Gastrocnemius medialis (tissue), 4 donors: ENCODE measurements at regions not wholly inside any gene's neighbourhood (a gene's known extent, or its start where the extent isn't known, plus 50 kb on each side); places are given as distances from the start of the nearest gene placed in this dataset.

Source experiments
- ATAC-seq, 2 donors: fragments of 150-250 bp; one replicate each; pipeline ENCODE4 v1.9.1; 2016
- DNase-seq, 2 donors: peaks; one replicate each; pipeline ENCODE4 v3.0.0-alpha.2; 2019
- H3K27ac ChIP-seq, 4 donors: fragments of 200-600 bp; sonication (generic); 1 replicate in 1 of 4; 2 replicates in 3 of 4; pipeline ENCODE4 v1.5.1; 2016 to 2018; ENCODE audit warnings: mild to moderate bottlenecking in 2 of 4, moderate library complexity in 1 of 4
- H3K27me3 ChIP-seq, 3 donors: fragments of 200-600 bp; sonication (generic) in 2 of 3; 1 replicate in 1 of 3; 2 replicates in 2 of 3; pipeline versions ENCODE4 v1.5.1 to v1.6.0; 2016 to 2019; ENCODE audit warnings: mild to moderate bottlenecking in 1 of 3, moderate library complexity in 1 of 3
- H3K36me3 ChIP-seq, 2 donors: fragments of 200-600 bp; sonication (generic) in 1 of 2; one replicate each; pipeline ENCODE4 v1.5.1; 2017 to 2018
- H3K4me1 ChIP-seq, 2 donors: fragments of 200-600 bp; sonication (generic) in 1 of 2; one replicate each; pipeline ENCODE4 v1.5.1; 2016 to 2017; ENCODE audit warnings: mild to moderate bottlenecking in 2 of 2
- H3K4me3 ChIP-seq, 4 donors: fragments of 200-600 bp; sonication (generic) in 3 of 4; 1 replicate in 1 of 4; 2 replicates in 3 of 4; pipeline ENCODE4 v1.5.1; 2016 to 2019; ENCODE audit warnings: mild to moderate bottlenecking in 2 of 4
- H3K9me3 ChIP-seq, 3 donors: fragments of 200-600 bp; sonication (generic) in 2 of 3; 1 replicate in 1 of 3; 2 replicates in 2 of 3; pipeline ENCODE4 v1.5.1; 2016 to 2019
- CTCF ChIP-seq, 5 experiments: fragments of 450-650 bp in 3 of 5; fragments of 200-600 bp in 2 of 5; sonication (generic) in 2 of 5; IDR thresholded peaks in 4 of 5; conservative IDR thresholded peaks in 1 of 5; 1 replicate in 4 of 5; 2 replicates in 1 of 5; pipeline ENCODE4 v1.5.1; 2016 to 2019; ENCODE audit warnings: antibody characterized with exemption in 5 of 5, mild to moderate bottlenecking in 3 of 5, moderate library complexity in 3 of 5
- POLR2A ChIP-seq, 2 donors: fragments of 450-650 bp; IDR thresholded peaks; one replicate each; pipeline ENCODE4 v1.6.1; 2017; ENCODE audit warnings: antibody characterized with exemption in 2 of 2, mild to moderate bottlenecking in 2 of 2, moderate library complexity in 2 of 2
- in situ Hi-C, 4 donors: fragments of 200-750 bp; cut with MboI; loops; one replicate each; pipeline versions ENCODE4 v1.15.0 to v1.8.0; 2017; ENCODE audit warnings: low sequenced_read_pairs in 4 of 4
- intact Hi-C: fragments of 100-400 bp; cut with DNase I; formaldehyde crosslinking; loops from one replicate; pipeline ENCODE4 v1.15.1; 2023; ENCODE audit warnings: low total_unique reads

GRCh38 chr2:17156086-17156485 is 362.2 kb downstream of the RAD51AP2 start:
- ATAC-seq, result no peak
- intact Hi-C loops (no loop called here), in situ Hi-C loops (no loop called here)
- no peaks in the 10 kb centered on the region for H3K9me3 ChIP-seq
- no peak for DNase-seq
- H3K4me3 ChIP-seq, result no peak overlapping the region
- no peak overlapping the region for H3K27ac ChIP-seq
- H3K36me3 ChIP-seq, result no peaks in the 10 kb centered on the region
- no peaks in the 10 kb centered on the region for H3K4me1 ChIP-seq
- no peak for TF ChIP-seq CTCF (IDR thresholded peaks at IDR 0.05 in 4 of 5, conservative IDR thresholded peaks at IDR 0.05 in 1 of 5)
- TF ChIP-seq POLR2A (IDR thresholded peaks at IDR 0.05), result no peak
- H3K27me3 ChIP-seq, result no peaks in the 10 kb centered on the region

- intact Hi-C loops (no loop called here), in situ Hi-C loops (no loop called here)
- no peaks in the 10 kb centered on the region for H3K9me3 ChIP-seq
- DNase-seq (no peak), ATAC-seq (no peak)
- no peak overlapping the region for H3K27ac ChIP-seq
- H3K4me3 ChIP-seq, result no peak overlapping the region
- no peaks in the 10 kb centered on the region for H3K36me3 ChIP-seq
- H3K4me1 ChIP-seq, result no peaks in the 10 kb centered on the region
- H3K27me3 ChIP-seq, result no peaks in the 10 kb centered on the region
- TF ChIP-seq CTCF (IDR thresholded peaks at IDR 0.05 in 4 of 5, conservative IDR thresholded peaks at IDR 0.05 in 1 of 5), result no peak
- no peak for TF ChIP-seq POLR2A (IDR thresholded peaks at IDR 0.05)
Measured at GRCh38 chr2:17149945-17150344, 368.3 kb downstream of the RAD51AP2 start.

GRCh38 chr2:17148407-17149145 is 369.7 kb downstream of the RAD51AP2 start:
- in situ Hi-C loops (no loop called here), intact Hi-C loops (no loop called here)
- ATAC-seq (no peak), DNase-seq (no peak)
- Histone ChIP-seq H3K4me1 (no peaks in the 10 kb centered on the region), H3K27ac (no peak overlapping the region), H3K9me3 (no peaks in the 10 kb centered on the region), H3K36me3 (no peaks in the 10 kb centered on the region), H3K4me3 (no peak overlapping the region), H3K27me3 (no peaks in the 10 kb centered on the region)
- TF ChIP-seq POLR2A (IDR thresholded peaks at IDR 0.05) (no peak), CTCF (IDR thresholded peaks at IDR 0.05 in 4 of 5, conservative IDR thresholded peaks at IDR 0.05 in 1 of 5) (no peak)

- ATAC-seq (no peak), DNase-seq (no peak)
- no peak overlapping the region for H3K27ac ChIP-seq
- H3K27me3 ChIP-seq, result no peaks in the 10 kb centered on the region
- H3K9me3 ChIP-seq, result no peaks in the 10 kb centered on the region
- H3K4me1 ChIP-seq, result no peaks in the 10 kb centered on the region
- in situ Hi-C loops, result no loop called here
- H3K4me3 ChIP-seq, result no peak overlapping the region
- H3K36me3 ChIP-seq, result no peaks in the 10 kb centered on the region
- TF ChIP-seq CTCF (IDR thresholded peaks at IDR 0.05 in 4 of 5, conservative IDR thresholded peaks at IDR 0.05 in 1 of 5) (no peak), POLR2A (IDR thresholded peaks at IDR 0.05) (no peak)
- intact Hi-C loops, result no loop called here
Measured at GRCh38 chr2:17146358-17146757, 371.9 kb downstream of the RAD51AP2 start.

- Histone ChIP-seq H3K4me1 (no peaks in the 10 kb centered on the region), H3K9me3 (no peaks in the 10 kb centered on the region)
- intact Hi-C loops, result no loop called here
Measured at GRCh38 chr2:17136877-17137276, 381.4 kb downstream of the RAD51AP2 start.

More at GRCh38 chr2:17136877-17137276, 381.4 kb downstream of the RAD51AP2 start:
- in situ Hi-C loops, result no loop called here
- no peak for TF ChIP-seq CTCF (IDR thresholded peaks at IDR 0.05 in 4 of 5, conservative IDR thresholded peaks at IDR 0.05 in 1 of 5)
- TF ChIP-seq POLR2A (IDR thresholded peaks at IDR 0.05), result no peak
- Histone ChIP-seq H3K27ac (no peak overlapping the region), H3K36me3 (no peaks in the 10 kb centered on the region), H3K27me3 (no peaks in the 10 kb centered on the region), H3K4me3 (no peak overlapping the region)
- DNase-seq, result no peak
- no peak for ATAC-seq
